ENCODE measurements at regions not wholly inside any gene's neighbourhood (a gene's known extent, or its start where the extent isn't known, plus 50 kb on each side); places are given as distances from the start of the nearest gene placed in this dataset.
A peak's percentile ranks its signal among the peaks of the same experiment; 100 is the strongest.

DNA sequence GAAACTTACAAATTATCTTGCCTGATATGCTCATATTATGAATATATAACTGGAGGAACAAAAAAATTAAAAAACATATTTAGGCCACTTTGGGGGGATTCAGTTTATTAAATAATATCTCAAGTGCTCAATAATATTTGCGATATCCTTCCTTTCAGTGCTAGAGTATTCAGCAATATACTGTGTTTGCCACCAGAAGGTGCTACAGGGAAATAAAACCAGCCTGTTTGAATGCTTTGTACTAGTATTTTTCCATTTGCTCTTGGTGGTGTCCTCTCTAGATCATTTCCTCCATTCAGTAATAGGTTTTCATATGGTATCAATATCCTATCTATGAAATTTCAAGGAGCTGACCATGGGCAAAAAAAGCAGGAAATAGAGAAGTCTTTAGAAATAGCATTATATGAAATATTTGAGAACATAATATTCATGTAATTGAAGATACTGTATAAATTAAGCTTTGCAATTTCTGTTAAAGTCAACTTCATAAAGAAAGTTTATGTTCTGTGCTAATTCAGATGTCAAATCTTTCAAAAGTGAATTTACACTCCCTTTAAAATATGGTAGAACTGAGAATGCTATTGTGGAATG is 106.2 kb upstream of the NAV3 start:
- H3K36me3 ChIP-seq, result no peaks in the 10 kb centered on the region
- TF ChIP-seq, protein P1, sequence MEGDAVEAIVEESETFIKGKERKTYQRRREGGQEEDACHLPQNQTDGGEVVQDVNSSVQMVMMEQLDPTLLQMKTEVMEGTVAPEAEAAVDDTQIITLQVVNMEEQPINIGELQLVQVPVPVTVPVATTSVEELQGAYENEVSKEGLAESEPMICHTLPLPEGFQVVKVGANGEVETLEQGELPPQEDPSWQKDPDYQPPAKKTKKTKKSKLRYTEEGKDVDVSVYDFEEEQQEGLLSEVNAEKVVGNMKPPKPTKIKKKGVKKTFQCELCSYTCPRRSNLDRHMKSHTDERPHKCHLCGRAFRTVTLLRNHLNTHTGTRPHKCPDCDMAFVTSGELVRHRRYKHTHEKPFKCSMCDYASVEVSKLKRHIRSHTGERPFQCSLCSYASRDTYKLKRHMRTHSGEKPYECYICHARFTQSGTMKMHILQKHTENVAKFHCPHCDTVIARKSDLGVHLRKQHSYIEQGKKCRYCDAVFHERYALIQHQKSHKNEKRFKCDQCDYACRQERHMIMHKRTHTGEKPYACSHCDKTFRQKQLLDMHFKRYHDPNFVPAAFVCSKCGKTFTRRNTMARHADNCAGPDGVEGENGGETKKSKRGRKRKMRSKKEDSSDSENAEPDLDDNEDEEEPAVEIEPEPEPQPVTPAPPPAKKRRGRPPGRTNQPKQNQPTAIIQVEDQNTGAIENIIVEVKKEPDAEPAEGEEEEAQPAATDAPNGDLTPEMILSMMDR (IDR thresholded peaks at IDR 0.05), result peak; percentile 41
- no peaks in the 10 kb centered on the region for H3K9me3 ChIP-seq
- no peak overlapping the region for H3K4me3 ChIP-seq
- ATAC-seq (no peak), DNase-seq (no peak)
- no peaks in the 10 kb centered on the region for H3K27me3 ChIP-seq (ENCODE audit: low read depth)
- no peaks in the 10 kb centered on the region for H3K4me1 ChIP-seq
- H3K27ac ChIP-seq, result no peak overlapping the region
- intact Hi-C loops (cut with DNase I), result loop anchor here (10.0 kb wide), 1 partner anchor 200 kb away; no protein-coding TSS in a partner anchor

DNA sequence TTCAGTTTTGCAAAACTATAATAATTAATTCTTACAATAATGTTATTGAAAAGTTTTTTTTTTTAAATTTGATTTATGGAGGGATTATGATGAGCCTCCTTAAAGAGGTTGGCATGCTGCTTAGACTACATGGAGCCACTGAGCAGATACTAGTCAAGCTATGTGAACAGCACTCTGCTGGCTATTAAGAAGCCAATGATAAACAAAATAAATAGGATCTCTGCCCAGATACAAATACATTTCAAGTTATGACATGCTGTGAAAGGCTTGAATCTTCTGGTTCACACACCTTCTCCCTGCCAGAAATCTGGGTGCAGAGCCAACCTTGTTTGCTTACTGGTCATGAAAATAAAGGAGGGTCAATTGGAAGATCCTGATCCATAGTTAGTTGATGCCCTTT is 107.4 kb upstream of the NAV3 start:
- DNase-seq, result no peak

DNA sequence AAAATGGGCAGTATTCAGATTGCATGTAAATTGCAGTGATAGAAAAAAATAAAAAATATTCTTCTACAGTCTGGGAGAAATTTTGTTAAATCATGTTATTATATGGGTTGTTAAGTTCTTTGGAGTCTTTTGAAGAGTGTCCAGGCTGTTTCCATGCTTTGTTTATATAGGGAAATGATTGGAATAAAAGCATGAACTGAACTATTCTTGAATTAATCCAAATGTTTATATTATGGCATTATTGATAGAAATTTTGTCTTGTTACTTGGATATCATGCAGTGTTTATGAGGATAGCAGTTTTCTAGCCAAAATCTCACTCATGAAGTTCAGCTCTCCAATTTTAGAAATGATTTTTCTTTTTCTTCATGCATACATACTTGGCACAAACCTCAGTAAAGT is 108.2 kb upstream of the NAV3 start:
- Histone ChIP-seq H3K9me3 (peaks cover 7% of the 10 kb centered on the region), H3K4me3 (no peak overlapping the region), H3K4me1 (no peaks in the 10 kb centered on the region), H3K27ac (no peak overlapping the region), H3K36me3 (no peaks in the 10 kb centered on the region), H3K27me3 (ENCODE audit: low read depth) (no peaks in the 10 kb centered on the region)
- ATAC-seq (no peak), DNase-seq (no peak)
- intact Hi-C loops (cut with DNase I), result loop anchor here (10.0 kb wide), 1 partner anchor 202 kb away; no protein-coding TSS in a partner anchor
- TF ChIP-seq, protein P1 (IDR thresholded peaks at IDR 0.05), result no peak

More for the DNA sequence above, 107.4 kb upstream of the NAV3 start:
- H3K36me3 ChIP-seq, result no peaks in the 10 kb centered on the region
- TF ChIP-seq, protein P1 (IDR thresholded peaks at IDR 0.05), result no peak
- H3K4me1 ChIP-seq, result no peaks in the 10 kb centered on the region
- no peak overlapping the region for H3K27ac ChIP-seq
- intact Hi-C loops (cut with DNase I), result loop anchor here (10.0 kb wide), 1 partner anchor 201 kb away; no protein-coding TSS in a partner anchor
- H3K27me3 ChIP-seq (ENCODE audit: low read depth), result no peaks in the 10 kb centered on the region
- H3K4me3 ChIP-seq, result no peak overlapping the region
- peaks cover under 1% of the 10 kb centered on the region for H3K9me3 ChIP-seq
- no peak for ATAC-seq

DNA sequence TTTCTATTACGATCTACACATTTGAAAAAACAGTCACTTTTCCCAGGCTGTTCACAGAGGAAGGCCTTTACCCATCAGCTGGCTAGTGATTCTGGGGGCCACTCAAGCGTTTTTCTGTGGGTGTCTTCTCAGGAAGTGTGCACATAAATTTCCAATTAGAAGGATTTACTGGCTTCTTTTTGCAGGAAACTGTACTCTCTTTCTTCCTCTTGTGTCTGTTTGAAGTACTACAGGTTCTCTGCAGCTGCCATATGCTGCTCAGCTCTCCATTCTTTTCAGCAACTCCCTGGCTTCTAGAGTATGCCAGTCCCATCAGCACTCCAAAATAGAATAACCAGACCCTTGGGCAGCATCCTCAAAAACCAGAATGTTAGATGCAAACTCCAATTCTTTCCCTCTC is 110.4 kb upstream of the NAV3 start:
- intact Hi-C loops (cut with DNase I), result loop anchor here (10.0 kb wide), 1 partner anchor 205 kb away; no protein-coding TSS in a partner anchor
- Histone ChIP-seq H3K9me3 (peaks cover 7% of the 10 kb centered on the region), H3K36me3 (no peaks in the 10 kb centered on the region), H3K4me3 (no peak overlapping the region), H3K27me3 (ENCODE audit: low read depth) (no peaks in the 10 kb centered on the region), H3K27ac (no peak overlapping the region), H3K4me1 (no peaks in the 10 kb centered on the region)
- no peak for DNase-seq
- no peak for ATAC-seq
- TF ChIP-seq, protein P1 (IDR thresholded peaks at IDR 0.05), result no peak

DNA sequence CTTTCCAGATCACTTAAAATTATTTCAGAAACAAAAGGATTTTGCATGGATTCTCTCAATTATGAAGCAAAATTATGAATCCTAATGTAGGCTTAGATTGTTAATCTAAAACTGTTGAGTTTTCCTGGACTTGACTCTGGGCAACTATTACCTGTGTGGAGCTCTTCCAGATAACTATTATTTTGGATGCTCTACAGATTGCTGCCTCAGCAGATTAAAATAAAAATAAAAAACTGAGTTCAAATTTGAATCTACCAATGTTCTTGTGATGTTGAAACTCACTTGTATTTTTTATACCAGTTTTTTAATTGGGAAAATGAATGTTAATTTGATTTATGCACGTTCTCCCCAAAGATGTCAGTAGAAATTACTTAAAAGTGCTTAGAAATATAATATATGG is 120.5 kb upstream of the NAV3 start:
- H3K9me3 ChIP-seq, result no peaks in the 10 kb centered on the region
- no peaks in the 10 kb centered on the region for H3K36me3 ChIP-seq
- no peaks in the 10 kb centered on the region for H3K27me3 ChIP-seq (ENCODE audit: low read depth)
- H3K27ac ChIP-seq, result no peak overlapping the region
- no peaks in the 10 kb centered on the region for H3K4me1 ChIP-seq
- DNase-seq (no peak), ATAC-seq (no peak)
- no peak overlapping the region for H3K4me3 ChIP-seq
- TF ChIP-seq, protein P1 (IDR thresholded peaks at IDR 0.05), result no peak
- intact Hi-C loops (cut with DNase I), result no loop called here

Measured in lower lobe of right lung (tissue), 2 donors.